GM10847 (cell line): ENCODE measurements at regions not wholly inside any gene's neighbourhood (a gene's known extent, or its start where the extent isn't known, plus 50 kb on each side); places are given as distances from the start of the nearest gene placed in this dataset.

Experiments
- POLR2A ChIP-seq: IDR thresholded peaks from 2 replicates; pipeline ENCODE4 v1.6.1; 2011; ENCODE audit not compliant: insufficient read length; ENCODE audit errors: extremely low read depth

DNA sequence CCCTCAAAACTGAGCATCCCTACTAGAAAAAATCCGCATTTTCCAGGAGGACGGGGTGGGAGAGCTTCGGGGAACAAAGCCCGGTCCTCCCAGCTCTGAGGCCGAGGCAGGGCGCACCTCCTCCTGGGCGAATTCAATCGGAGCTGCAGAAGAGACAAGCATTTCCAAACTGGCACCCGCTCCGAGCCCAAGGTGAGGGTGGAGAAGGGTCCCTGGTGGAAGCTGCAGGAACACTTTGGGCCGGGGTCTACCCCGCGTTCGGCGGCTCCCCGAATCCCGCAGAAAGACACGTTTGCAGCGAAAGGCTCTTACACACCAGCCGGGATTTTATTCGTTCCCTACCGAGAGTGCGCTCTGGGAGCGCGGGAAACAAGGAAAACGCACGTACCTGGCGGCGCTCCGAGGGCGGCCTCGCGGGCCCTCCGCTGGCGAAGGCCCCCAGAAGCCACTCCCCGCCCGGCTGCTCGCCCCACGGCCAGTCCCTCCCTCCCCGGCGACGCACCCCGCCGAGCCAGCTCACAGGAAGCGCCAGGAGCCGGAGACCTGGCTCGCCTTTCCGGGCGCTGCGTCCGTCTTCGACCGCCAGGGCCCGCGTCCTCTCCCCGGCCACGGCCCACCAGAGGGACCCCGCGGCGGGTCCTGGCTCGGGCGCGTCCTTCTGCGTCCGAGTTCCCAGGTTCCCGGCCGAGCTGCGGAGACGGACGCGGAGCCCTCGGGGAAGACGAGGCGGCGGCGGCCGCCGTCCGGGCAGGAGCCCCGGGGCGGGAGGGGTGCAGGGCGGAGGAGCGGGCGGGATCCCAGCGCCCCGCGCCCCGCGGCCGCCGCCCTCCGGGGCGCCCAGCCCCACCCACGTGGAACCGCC lies 49.8 kb upstream of the BAHCC1 start:
- TF ChIP-seq POLR2A: peak; percentile 54
